Activated CD4-positive, alpha-beta T cell treated with anti-CD3 and anti-CD28 coated beads, Interleukin-2, amount 50 U/mL, for 16 hours (primary cell): ENCODE measurements at regions not wholly inside any gene's neighbourhood (a gene's known extent, or its start where the extent isn't known, plus 50 kb on each side); places are given as distances from the start of the nearest gene placed in this dataset.
A peak's percentile ranks its signal among the peaks of the same experiment; 100 is the strongest.
"Not testable (repeated sequence)": the region's sequence is repeated elsewhere in the genome, so short reads cannot be mapped to it uniquely, and the experiment has no call there.

ENCODE experiments used
- DNase-seq: peaks from one replicate; pipeline ENCODE4 v3.0.0-alpha.2; 2020

GRCh38 chr15:60138397-60138968 is 134.4 kb downstream of the FOXB1 start:
- no peak for DNase-seq

GRCh38 chr15:60152386-60152785 is 148.3 kb downstream of the FOXB1 start:
- peak; percentile 30 for DNase-seq

GRCh38 chr15:60154764-60155325 is 150.7 kb downstream of the FOXB1 start:
- peak; percentile 54 for DNase-seq

GRCh38 chr15:60155661-60156060 is 151.6 kb downstream of the FOXB1 start:
- DNase-seq, result peak; percentile 86

- DNase-seq, result no peak
Observed at GRCh38 chr15:60160909-60161308, 156.8 kb downstream of the FOXB1 start.

GRCh38 chr15:60161704-60162103 is 157.6 kb downstream of the FOXB1 start:
- no peak for DNase-seq

- DNase-seq, result no peak
Observed at GRCh38 chr15:60162251-60162967, 158.3 kb downstream of the FOXB1 start.

GRCh38 chr15:60162968-60163355 is 158.9 kb downstream of the FOXB1 start:
- DNase-seq, result no peak

- DNase-seq, result no peak
Observed at GRCh38 chr15:60165111-60165510, 161.0 kb downstream of the FOXB1 start.

- DNase-seq, result no peak
Observed at GRCh38 chr15:60172143-60172542, 168.0 kb downstream of the FOXB1 start.

- DNase-seq, result peak; percentile 51
Observed at GRCh38 chr15:60179786-60180391, 175.8 kb downstream of the FOXB1 start.

GRCh38 chr15:60181957-60182356 is 177.8 kb downstream of the FOXB1 start:
- DNase-seq, result not testable (repeated sequence)

- DNase-seq, result no peak
Observed at GRCh38 chr15:60183366-60183765, 179.3 kb downstream of the FOXB1 start.

- DNase-seq, result no peak
Observed at GRCh38 chr15:60184579-60184978, 180.5 kb downstream of the FOXB1 start.

- DNase-seq, result no peak
Observed at GRCh38 chr15:60191016-60191415, 186.9 kb downstream of the FOXB1 start.

GRCh38 chr15:60191821-60192220 is 187.7 kb downstream of the FOXB1 start:
- DNase-seq, result no peak

GRCh38 chr15:60195611-60196010 is 191.5 kb downstream of the FOXB1 start:
- no peak for DNase-seq

- DNase-seq, result no peak
Observed at GRCh38 chr15:60204131-60204885, 193.5 kb downstream of the ANXA2 start.

- DNase-seq, result no peak
Observed at GRCh38 chr15:60208709-60209108, 189.1 kb downstream of the ANXA2 start.

- no peak for DNase-seq
Observed at GRCh38 chr15:60212536-60212935, 185.2 kb downstream of the ANXA2 start.

GRCh38 chr15:60213377-60214000 is 184.3 kb downstream of the ANXA2 start:
- DNase-seq, result no peak

GRCh38 chr15:60214201-60214600 is 183.6 kb downstream of the ANXA2 start:
- no peak for DNase-seq
